Neutrophil (primary cell): ENCODE measurements at regions not wholly inside any gene's neighbourhood (a gene's known extent, or its start where the extent isn't known, plus 50 kb on each side); places are given as distances from the start of the nearest gene placed in this dataset.

ENCODE experiments used
- H3K27ac ChIP-seq: fragments of 200-600 bp; sonication (generic); 2 replicates; pipeline ENCODE4 v1.5.1; 2016; ENCODE audit warnings: mild to moderate bottlenecking, moderate library complexity
- H3K27me3 ChIP-seq: fragments of 200-600 bp; sonication (generic); 2 replicates; pipeline ENCODE4 v1.6.0; 2016; ENCODE audit warnings: mild to moderate bottlenecking
- H3K36me3 ChIP-seq: fragments of 200-600 bp; sonication (generic); 2 replicates; pipeline ENCODE4 v1.5.1; 2017
- H3K4me1 ChIP-seq, 2 experiments: fragments of 200-600 bp in 1 of 2; sonication (generic) in 1 of 2; 1 replicate in 1 of 2; 2 replicates in 1 of 2; pipeline versions ENCODE4 v1.5.1 to v1.6.1; 2013 to 2016; ENCODE audit warnings: low read depth in 1 of 2, low read length in 1 of 2, mild to moderate bottlenecking in 1 of 2, moderate library complexity in 1 of 2; ENCODE audit not compliant: control insufficient read depth in 1 of 2, insufficient read depth in 1 of 2
- H3K4me3 ChIP-seq, 2 experiments: fragments of 200-600 bp in 1 of 2; sonication (generic) in 1 of 2; 1 replicate in 1 of 2; 2 replicates in 1 of 2; pipeline ENCODE4 v1.5.1; 2013 to 2016; ENCODE audit warnings: low read depth in 1 of 2, low read length in 1 of 2, mild to moderate bottlenecking in 1 of 2, moderate library complexity in 1 of 2
- H3K9me3 ChIP-seq: fragments of 200-600 bp; sonication (generic); 2 replicates; pipeline ENCODE4 v1.5.1; 2016
- TF ChIP-seq, protein P1 (sequence below): fragments of 200-600 bp; sonication (generic); IDR thresholded peaks from 2 replicates; pipeline ENCODE4 v1.5.1; 2016; ENCODE audit warnings: antibody characterized with exemption

DNA sequence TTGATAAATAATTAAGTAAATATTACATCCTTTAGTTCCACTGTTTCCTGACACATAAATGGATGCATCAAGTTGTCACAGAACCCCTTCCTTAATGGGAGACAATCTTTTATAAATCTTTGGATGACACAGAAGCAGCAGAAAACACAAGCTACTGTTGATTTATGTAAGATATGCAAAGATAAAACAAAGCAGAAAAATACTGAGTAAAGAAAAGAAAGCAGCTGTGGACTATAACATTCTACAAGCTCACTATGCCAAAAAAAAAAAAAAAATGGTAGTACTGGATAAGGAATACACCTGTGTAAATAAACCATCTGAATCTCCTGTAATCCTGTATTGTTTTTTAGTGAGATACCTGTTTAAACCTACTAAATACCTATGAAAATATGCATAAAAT is 92.0 kb upstream of the FAM180A start:
- TF ChIP-seq, protein P1, sequence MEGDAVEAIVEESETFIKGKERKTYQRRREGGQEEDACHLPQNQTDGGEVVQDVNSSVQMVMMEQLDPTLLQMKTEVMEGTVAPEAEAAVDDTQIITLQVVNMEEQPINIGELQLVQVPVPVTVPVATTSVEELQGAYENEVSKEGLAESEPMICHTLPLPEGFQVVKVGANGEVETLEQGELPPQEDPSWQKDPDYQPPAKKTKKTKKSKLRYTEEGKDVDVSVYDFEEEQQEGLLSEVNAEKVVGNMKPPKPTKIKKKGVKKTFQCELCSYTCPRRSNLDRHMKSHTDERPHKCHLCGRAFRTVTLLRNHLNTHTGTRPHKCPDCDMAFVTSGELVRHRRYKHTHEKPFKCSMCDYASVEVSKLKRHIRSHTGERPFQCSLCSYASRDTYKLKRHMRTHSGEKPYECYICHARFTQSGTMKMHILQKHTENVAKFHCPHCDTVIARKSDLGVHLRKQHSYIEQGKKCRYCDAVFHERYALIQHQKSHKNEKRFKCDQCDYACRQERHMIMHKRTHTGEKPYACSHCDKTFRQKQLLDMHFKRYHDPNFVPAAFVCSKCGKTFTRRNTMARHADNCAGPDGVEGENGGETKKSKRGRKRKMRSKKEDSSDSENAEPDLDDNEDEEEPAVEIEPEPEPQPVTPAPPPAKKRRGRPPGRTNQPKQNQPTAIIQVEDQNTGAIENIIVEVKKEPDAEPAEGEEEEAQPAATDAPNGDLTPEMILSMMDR: no peak
- Histone ChIP-seq H3K4me3 (no peak overlapping the region), H3K9me3 (no peaks in the 10 kb centered on the region), H3K27ac (no peak overlapping the region), H3K27me3 (no peaks in the 10 kb centered on the region), H3K36me3 (no peaks in the 10 kb centered on the region), H3K4me1 (no peaks in the 10 kb centered on the region)

DNA sequence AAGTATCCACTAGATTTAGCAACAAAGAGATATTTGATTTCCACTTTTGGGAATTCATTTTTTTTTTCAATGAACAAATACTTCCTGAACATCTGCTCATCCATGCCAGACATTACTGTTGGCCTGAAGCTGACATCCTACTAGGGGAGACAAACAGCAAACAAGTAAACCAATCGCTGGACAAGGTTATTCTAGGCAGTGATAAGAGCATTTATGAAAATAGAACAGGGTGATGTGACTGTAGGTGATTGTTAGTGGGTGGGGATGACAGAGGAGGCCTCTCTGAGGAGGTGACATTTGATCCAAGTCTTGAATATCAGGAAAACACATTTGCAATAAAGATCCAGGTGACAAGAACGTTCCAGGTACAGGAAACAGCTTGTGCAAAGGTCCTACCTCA is 89.1 kb upstream of the FAM180A start:
- Histone ChIP-seq H3K36me3 (no peaks in the 10 kb centered on the region), H3K4me1 (no peaks in the 10 kb centered on the region), H3K9me3 (no peaks in the 10 kb centered on the region), H3K27me3 (no peaks in the 10 kb centered on the region), H3K4me3 (no peak overlapping the region), H3K27ac (no peak overlapping the region)
- TF ChIP-seq, protein P1: no peak

DNA sequence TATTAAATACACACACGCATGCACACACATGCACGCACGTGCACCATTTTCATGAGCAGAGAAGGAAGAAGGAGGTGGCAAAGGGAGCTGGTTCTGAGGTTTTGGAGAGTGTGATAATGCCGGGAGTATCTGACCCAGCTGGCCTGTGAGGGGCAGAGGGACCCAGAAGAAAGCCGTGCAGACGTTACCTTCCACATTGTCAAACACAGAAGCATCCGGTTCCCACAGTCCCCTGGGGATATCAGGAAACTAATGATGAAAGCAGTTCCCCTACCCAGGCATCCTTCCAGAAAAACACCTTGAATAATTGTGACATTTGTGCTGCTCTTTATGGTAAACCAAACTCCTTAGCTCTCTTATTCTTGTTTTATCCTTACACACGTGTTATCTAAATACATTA is 85.7 kb upstream of the FAM180A start:
- H3K27ac ChIP-seq: no peak overlapping the region
- H3K4me1 ChIP-seq: no peaks in the 10 kb centered on the region
- no peaks in the 10 kb centered on the region for H3K36me3 ChIP-seq
- no peaks in the 10 kb centered on the region for H3K27me3 ChIP-seq
- no peak overlapping the region for H3K4me3 ChIP-seq
- TF ChIP-seq, protein P1: no peak
- no peaks in the 10 kb centered on the region for H3K9me3 ChIP-seq

DNA sequence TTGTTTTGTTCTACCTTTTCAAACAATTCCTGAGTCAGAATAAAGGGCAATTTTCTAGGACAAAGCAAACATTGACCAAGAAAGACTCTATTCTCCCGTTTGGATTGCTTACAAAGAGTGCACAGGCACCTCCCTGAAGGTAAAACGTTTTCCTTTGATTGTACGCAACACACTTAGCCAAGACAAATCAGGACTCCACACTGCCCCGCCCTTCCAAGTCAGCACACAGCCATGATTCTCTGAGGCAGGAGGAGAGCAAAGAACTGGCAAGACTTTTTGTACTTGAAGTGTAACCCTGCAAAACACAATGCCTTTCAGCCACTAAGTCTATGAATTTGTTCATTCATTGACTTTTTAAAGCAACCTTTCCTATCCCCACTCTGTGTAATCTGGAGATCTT is 85.0 kb upstream of the FAM180A start:
- TF ChIP-seq, protein P1: no peak
- Histone ChIP-seq H3K4me1 (no peaks in the 10 kb centered on the region), H3K4me3 (no peak overlapping the region), H3K27ac (no peak overlapping the region), H3K9me3 (no peaks in the 10 kb centered on the region), H3K27me3 (no peaks in the 10 kb centered on the region), H3K36me3 (no peaks in the 10 kb centered on the region)

DNA sequence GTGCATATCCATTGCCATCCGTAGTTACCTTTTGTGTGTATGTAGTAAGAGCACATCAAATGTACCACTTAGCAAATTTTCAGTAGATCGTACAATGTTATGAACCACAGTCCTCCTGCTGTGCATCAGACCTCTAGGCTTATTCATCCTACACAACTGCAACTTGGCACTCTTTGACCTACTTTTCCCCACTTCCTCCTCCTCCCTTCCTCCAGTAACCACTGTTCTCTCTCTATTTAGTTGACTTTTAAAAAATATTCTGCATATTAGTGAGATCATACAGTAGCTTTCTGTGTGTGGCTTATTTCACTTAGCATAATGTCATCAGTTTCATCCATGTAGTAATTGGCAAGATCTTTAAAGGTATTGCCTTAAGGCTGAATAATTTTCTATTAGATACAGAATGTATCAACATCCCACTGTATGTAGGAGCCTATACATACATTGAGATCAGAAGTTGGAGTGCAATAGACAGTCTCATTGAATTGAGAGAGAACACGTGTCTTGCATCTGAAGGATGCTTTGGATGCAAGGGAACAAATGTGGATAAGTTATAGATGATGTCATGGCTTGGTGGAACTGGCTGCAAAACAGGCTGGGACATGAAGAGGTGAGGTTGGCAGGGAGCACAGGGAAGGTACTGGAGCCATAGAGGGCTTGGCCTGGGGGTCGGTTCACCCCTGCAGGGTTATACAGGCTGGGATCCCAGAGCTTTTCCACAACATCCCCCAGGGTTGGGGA is 83.0 kb upstream of the FAM180A start:
- Histone ChIP-seq H3K9me3 (no peaks in the 10 kb centered on the region), H3K27ac (no peak overlapping the region), H3K4me3 (no peak overlapping the region), H3K4me1 (no peaks in the 10 kb centered on the region), H3K36me3 (no peaks in the 10 kb centered on the region), H3K27me3 (no peaks in the 10 kb centered on the region)
- TF ChIP-seq, protein P1: no peak
